ENCODE measurements at regions not wholly inside any gene's neighbourhood (a gene's known extent, or its start where the extent isn't known, plus 50 kb on each side); places are given as distances from the start of the nearest gene placed in this dataset.

DNA sequence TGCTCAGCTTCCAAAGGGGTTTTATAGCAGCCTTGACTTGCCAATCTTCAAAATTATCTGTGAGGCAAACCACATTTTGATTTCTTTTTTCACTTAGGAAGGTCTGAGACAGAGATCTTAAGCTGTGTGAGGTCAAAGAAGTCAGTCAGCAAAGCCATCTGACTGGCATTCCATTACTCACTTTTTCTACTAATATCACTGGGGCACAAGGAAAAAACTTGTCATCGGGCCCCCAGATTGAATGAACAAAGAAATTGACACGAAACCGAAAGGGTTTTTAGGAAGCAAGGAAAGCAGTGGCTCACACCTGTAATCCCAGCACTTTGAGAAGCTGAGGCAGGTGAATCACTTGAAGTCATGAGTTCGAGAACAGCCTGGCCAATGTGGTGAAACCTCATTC is 78.5 kb upstream of the FRMD4A start:
- no peak for DNase-seq (ENCODE audit: low read depth)
- no peak overlapping the region for H3K4me3 ChIP-seq (ENCODE audit: control insufficient read depth, low read depth, low read length)
- TF ChIP-seq, protein P1, sequence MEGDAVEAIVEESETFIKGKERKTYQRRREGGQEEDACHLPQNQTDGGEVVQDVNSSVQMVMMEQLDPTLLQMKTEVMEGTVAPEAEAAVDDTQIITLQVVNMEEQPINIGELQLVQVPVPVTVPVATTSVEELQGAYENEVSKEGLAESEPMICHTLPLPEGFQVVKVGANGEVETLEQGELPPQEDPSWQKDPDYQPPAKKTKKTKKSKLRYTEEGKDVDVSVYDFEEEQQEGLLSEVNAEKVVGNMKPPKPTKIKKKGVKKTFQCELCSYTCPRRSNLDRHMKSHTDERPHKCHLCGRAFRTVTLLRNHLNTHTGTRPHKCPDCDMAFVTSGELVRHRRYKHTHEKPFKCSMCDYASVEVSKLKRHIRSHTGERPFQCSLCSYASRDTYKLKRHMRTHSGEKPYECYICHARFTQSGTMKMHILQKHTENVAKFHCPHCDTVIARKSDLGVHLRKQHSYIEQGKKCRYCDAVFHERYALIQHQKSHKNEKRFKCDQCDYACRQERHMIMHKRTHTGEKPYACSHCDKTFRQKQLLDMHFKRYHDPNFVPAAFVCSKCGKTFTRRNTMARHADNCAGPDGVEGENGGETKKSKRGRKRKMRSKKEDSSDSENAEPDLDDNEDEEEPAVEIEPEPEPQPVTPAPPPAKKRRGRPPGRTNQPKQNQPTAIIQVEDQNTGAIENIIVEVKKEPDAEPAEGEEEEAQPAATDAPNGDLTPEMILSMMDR (conservative IDR thresholded peaks at IDR 0.05; ENCODE audit: control insufficient read depth, insufficient read depth, low read depth, low read length), result no peak

DNA sequence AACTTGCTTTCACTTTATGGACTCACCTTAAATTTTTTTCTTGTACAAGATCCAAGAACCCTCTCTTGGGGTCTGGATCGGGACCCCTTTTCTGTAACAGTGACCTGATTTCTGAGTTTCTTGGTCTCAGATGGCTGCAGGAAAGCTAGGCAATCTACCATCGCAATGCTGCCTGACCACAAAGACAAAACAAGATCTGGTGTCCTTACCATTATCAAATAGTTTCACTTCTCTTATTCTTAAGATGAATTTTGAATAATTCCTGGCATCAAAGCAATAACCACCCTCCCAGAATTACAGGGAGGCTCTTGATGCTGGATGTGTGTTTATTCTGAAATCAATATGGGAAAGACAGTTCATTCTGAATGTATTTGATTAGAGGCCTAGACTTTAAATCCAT is 77.4 kb upstream of the FRMD4A start:
- no peak for DNase-seq (ENCODE audit: low read depth)
- TF ChIP-seq, protein P1 (conservative IDR thresholded peaks at IDR 0.05; ENCODE audit: control insufficient read depth, insufficient read depth, low read depth, low read length), result no peak
- H3K4me3 ChIP-seq (ENCODE audit: control insufficient read depth, low read depth, low read length), result no peak overlapping the region

DNA sequence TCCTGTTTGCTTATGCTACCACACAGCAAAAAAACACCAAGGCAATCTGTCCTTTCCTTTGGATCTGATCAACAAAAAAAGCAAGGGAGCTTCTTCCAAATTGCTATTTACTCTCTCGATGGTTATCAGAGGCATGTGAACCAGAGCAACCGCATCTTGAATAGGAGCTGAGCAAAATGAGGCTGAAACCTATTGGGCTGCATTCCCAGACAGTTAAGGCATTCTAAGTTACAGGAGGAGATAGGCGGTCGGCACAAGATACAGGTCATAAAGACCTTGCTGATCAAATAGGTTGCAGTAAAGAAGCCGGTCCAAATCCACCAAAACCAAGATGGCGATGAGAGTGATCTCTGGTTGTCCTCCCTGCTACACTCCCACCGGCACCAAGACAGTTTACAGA is 76.8 kb upstream of the FRMD4A start:
- TF ChIP-seq, protein P1 (conservative IDR thresholded peaks at IDR 0.05; ENCODE audit: control insufficient read depth, insufficient read depth, low read depth, low read length), result no peak
- H3K4me3 ChIP-seq (ENCODE audit: control insufficient read depth, low read depth, low read length), result no peak overlapping the region
- DNase-seq (ENCODE audit: low read depth), result no peak

DNA sequence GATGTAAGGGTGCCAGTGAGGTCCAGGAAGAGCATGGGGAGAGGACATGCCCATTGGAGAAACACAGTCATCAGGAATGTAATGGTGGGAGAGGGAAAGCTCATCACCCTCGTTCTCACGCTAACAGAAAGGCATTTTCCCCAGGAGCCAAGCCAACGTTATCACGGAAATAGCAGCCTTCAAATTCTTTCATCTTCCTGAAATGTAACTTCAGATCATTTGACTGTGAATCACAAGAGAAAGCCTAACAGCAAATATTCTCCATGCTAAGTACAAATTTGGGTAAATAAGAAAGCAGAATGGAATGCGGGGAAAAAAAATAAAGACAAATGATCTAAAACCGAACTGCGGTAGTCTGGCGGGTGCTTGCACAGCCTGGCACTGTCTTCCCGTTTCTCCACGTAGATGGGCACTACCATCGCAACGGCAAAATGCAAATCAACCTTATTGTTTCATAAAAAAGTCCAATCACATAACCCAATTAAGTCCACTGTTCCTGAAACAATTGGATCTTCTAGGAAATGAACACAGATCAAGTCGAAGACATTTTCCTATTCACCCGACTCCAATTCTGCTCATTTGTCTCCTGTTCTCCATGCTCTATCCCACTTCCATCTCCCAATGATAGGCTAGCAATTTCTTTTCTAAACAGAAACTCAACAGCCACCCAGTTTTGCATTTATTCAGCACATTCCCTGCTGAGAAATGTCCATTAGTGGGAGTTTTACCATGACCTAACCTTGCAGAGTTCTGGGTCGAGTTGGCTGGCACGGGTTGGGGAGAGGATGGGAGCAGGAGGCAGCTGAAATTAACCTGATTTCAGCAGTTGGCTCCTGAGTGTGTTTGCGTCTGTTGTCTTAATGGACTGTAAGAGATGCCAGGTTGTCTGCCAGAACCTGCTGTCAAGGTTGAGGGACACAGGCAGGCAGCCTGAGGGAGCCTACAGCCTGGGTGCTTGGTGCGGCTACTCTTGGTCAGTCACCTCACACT is 74.6 kb upstream of the FRMD4A start:
- TF ChIP-seq, protein P1 (conservative IDR thresholded peaks at IDR 0.05; ENCODE audit: control insufficient read depth, insufficient read depth, low read depth, low read length), result no peak
- no peak overlapping the region for H3K4me3 ChIP-seq (ENCODE audit: control insufficient read depth, low read depth, low read length)
- DNase-seq (ENCODE audit: low read depth), result peak; percentile 60

DNA sequence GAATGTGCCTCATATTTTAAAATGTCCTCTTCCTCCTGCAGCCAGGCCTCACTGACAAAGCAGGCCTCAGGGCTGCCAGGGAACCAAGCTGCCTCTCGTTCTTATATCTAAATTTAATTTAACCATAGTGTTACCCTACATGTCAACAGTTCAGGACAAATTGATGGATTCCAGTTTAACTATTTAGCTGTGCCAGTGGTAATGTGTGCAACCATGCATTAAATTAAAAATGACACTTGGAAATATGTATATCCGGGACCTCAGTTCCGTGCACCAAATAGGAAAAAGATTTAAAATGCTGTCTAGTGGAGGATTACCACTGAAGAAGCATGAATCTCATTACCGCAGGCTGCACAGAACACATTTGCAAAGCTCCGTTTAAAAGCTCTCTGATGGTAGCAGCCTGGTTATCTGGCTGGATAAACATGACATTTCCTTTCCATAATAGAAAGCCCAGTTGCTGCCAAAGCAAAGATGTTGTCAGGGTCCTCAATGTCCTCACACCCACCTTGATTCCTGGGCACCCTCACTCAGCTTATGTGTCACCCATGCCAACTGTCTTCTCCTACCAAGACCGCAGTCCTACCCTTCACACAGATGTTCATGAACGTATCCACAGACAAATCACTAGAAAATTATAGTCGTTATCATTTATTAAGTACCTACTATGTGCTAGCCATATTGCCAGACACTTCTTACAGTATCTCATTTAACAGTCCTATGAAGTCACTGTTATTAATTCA is 73.3 kb upstream of the FRMD4A start:
- no peak overlapping the region for H3K4me3 ChIP-seq (ENCODE audit: control insufficient read depth, low read depth, low read length)
- TF ChIP-seq, protein P1 (conservative IDR thresholded peaks at IDR 0.05; ENCODE audit: control insufficient read depth, insufficient read depth, low read depth, low read length), result no peak
- no peak for DNase-seq (ENCODE audit: low read depth)

DNA sequence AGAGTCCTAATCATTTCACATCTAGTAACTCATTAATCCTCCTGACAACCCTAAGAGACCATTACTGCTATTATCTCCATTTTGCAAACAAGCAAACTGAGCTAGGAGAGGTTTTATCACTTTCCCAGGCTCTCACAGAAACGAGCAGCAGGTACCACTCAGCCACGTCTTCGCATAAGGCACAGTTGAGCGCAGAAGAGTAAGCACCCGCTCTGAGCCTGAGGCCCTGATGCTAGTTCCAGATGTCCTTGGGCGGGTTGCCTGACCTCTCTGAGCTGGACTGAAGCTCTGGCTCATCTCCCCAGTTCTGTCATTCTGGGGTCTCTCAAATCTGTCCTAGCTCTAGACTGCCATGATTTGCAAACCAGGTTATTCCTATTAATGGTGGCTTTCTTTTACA is 72.6 kb upstream of the FRMD4A start:
- no peak overlapping the region for H3K4me3 ChIP-seq (ENCODE audit: control insufficient read depth, low read depth, low read length)
- TF ChIP-seq, protein P1 (conservative IDR thresholded peaks at IDR 0.05; ENCODE audit: control insufficient read depth, insufficient read depth, low read depth, low read length), result no peak
- DNase-seq (ENCODE audit: low read depth), result no peak

Data from fibroblast of mammary gland (primary cell).